ENCODE measurements at regions not wholly inside any gene's neighbourhood (a gene's known extent, or its start where the extent isn't known, plus 50 kb on each side); places are given as distances from the start of the nearest gene placed in this dataset.

DNA sequence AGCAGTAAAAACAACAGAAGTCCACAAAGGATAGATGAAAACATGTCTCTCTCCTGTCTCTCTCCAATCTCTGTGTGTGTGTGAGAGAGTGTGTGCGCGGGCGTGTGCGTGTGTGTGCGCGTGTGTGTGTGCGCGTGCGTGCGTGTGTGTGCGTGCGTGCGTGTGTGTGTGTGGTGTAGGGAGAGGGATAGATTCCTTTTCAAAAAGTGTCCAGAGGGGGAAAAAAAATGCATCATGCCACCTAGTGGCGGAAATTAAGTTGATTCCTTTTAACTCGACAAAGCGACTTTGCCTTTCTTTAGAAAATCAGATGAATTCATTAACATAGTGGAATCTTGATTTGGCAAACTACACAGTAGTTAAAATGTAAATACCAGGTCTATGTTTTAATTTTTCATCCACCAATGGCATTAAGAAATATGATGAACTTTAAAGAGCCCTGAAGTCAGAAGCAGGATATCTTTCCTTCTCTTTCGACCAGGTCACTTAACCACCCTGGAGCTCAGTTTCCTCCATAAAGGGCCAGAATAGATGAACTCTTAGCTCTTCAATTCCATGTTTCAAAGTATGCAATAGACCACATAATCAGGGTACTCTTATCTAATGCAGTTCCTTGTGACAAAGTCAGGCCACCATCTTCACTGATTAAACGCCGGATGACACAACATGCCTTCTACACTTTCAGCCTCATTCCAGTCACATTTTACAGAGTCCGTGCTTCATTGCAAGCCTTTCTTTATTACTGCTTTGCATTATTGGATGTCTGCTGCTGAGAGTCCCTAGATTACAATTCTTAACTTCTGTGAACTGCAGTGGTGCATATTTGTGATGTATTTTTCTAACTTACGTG is 162.8 kb downstream of the FBXO8 start:
- peak; percentile 79 for DNase-seq (ENCODE audit: low read depth)

DNA sequence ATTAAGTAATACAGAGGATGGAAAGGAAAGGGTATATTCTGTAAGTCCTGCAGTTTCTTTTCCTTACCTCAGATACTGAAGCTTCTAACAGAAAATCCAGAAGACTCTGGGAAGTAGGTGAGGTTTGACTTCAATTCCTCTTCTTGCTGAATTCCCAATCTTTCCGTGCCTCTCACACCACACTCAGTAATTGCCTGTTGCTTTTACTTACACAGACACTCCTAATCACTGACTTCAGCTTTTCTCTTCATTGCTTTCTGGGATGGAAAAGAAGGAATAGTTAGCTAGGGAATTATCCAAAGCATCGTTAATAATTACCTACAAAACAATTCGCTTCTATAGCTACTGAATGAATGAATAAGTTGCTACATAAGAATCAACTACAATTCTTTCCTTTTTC is 163.6 kb downstream of the FBXO8 start:
- DNase-seq (ENCODE audit: low read depth): peak; percentile 2

DNA sequence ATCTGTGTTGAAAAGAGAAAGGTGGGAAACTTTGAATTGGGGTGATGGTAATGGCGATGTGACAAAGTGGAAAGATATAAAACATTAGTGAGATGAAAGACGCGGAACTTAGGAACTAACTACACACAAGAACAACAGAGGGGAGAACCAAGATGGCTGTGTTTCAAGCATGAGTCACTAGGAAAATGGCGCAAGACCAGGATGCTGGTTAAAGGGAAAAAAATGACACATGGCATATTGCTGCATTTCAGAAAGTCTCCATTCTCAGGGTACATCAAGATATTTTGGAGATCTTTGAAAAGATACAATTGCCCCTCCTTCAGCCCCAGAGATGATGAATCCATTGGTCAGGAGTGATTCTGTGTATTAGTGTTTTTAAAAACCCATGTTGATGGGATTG is 164.4 kb downstream of the FBXO8 start:
- DNase-seq (ENCODE audit: low read depth): peak; percentile 73

DNA sequence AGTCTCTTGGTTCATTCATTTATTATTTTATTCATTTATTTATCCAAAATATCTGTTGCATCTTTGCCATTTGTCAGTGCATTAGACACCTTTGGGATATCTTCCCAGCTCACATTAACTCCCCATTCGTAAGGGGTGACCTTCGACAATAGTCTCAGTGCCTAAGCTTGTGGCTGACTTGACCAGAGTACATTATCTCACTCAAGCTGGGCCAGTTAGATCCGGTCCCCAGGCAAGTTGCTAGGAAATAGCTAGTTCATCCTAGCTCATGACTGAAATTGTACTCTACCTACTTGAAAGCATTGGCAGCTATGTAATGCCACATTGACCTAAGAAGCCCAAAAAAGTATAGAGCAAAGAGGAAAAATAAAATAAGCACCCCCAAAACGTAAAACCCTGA is 165.3 kb downstream of the FBXO8 start:
- DNase-seq (ENCODE audit: low read depth): no peak

DNA sequence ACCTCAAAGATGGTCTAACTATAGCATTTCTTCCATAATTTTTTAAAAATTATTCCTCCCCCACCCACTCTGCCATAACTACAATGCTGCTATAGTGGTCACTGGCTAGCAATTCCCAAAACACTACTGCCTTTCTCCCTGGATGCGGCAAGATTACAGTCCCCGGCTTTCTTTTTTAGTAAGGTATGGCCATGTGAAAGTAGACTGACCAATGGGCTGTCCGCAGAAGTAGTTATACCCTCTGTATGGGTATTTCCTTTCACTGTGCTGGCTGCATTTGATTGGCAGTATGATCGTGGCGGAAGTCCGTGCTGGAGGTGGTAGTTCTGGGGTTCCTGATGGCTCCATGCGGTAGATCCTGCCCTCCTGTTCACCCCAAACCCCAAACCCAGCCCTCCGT is 166.0 kb downstream of the FBXO8 start:
- no peak for DNase-seq (ENCODE audit: low read depth)

DNA sequence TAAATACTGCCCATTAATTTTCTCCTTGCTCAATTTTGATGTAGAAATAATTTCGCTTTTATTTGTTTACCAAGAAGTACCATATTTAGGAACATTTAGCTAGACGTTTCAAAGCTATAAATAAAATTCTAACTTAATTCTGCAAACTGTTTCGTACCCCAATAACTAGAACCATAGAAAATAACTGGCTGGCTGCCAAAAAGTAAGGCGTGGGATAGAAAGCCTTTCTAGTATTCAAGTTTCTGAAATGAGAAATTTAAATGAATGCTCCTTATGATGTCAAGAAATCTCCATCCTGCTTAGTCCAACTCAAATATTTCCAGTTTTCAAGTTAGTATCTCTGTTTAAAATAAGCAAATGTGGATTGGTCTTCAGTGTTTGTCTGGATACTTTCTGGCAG is 167.4 kb downstream of the FBXO8 start:
- no peak for DNase-seq (ENCODE audit: low read depth)

DNA sequence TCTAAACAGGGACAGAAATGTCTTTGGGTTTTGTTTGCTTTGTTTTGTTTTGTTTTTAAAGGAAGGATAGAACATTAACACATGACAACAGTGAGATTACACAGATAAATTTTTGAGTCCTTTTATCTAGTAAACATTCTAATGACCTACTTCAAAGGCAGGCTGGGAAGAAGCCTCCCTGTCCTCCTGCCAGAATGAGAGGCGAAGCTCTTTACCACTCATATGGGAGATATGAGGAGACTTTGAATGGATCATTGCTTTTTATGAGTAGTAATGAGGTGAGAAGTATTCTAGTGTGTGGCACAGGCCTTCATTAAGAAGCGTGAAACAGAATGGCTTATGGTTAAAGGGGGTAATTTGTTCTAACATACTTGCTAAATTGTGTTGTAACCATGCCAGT is 172.0 kb downstream of the FBXO8 start:
- no peak for DNase-seq (ENCODE audit: low read depth)

DNA sequence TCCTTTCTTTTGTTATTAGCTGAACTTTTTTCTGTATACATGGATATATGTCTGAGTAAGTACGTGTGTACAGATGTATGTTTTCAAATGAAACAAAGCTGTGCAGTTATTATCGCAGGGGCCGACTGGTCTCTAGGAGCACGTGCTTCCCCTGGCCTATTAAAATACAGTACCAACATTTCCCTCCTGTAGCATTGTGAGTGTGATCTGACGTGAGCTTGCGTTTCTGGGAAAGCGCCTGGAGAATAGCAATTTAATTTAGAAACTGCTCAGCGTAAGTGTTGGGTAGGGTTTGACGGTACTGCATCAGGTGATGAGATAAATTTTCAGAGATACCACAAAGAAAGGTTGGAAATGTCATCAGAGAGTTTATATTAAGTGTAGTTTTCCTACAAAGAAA is 173.3 kb downstream of the FBXO8 start:
- no peak for DNase-seq (ENCODE audit: low read depth)

DNA sequence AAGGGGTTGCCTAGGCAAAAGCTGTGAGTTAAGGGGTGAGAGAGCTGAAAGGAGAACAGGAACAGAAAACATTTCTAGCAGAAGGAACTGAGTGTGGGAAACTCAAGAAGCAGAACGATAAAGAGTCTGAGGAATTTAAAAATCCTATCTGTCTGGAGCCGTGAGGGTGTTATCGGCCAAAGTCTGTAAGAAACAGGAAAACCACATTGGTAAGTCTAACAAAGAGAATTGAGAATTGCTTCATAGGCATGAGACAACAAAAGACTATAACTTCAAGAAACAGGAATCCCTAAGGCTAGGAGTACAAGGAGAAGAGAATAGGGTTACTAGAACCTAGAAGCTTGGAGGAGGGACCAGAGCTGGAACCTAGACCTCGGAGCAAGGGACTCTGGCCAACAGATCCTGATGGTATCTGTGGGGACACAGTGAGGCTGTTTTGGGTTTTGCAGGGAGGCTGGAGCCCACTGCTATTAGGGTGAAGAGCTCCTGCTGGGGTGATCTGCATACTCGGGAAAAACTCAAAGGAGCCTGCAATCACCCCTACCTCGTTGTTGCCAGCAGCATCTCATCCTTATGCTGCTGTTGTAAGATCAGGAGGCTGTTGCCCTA is 175.6 kb downstream of the FBXO8 start:
- DNase-seq (ENCODE audit: low read depth): no peak

DNA sequence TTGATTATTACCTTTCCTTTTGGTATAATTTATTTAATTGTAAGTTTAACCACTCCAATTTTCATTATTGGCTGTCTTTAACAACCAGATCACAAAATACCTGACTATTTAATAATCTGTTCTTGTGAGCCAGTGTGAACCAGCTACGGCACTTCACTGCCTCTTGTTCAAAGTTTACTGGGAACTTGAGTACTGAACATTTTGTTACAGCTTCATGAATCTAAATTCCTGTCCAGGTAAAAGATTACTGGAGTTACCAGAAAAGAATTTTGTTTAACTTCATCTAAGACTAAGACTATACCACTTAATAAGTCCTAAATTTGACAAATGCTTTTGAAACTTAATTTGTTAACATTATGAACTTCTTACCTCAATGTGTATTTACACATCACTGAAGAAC is 178.3 kb downstream of the FBXO8 start:
- DNase-seq (ENCODE audit: low read depth): no peak

DNA sequence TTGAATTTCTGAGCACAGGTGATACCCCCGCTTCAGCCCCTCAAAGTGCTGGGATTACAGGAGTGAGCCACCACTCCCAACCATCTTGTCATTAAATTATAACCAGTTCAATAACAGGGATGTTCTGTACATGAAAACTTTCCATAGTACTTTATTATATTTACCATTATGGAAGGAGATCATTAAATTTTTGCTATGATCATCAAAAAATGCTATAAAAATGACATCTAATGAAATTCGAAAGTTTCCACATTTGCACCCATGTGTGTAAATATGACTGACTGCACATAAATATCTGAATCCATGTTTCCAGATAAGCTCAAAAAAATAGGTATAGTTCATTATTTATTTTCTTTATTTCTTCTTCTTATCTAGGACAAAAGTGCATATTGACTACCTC is 182.6 kb downstream of the FBXO8 start:
- no peak for DNase-seq (ENCODE audit: low read depth)

DNA sequence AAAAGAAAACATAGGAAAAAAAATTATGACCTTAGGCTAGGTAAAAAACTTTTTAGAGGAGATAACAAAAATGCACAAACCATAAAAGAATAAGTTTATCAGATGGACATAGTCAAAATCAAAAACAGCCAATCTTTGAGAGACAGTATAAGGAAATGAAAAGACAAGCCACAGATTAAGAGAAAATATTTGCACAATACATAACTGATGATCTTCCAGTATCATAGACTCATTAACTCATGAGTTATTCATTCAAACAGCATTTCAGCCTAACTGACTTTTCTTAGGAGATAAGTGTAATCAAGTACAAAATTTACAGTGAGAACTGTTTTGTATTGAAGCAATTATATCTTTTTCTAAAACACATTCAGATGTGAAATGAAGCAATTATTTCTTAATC is 183.8 kb downstream of the FBXO8 start:
- no peak for DNase-seq (ENCODE audit: low read depth)

DNA sequence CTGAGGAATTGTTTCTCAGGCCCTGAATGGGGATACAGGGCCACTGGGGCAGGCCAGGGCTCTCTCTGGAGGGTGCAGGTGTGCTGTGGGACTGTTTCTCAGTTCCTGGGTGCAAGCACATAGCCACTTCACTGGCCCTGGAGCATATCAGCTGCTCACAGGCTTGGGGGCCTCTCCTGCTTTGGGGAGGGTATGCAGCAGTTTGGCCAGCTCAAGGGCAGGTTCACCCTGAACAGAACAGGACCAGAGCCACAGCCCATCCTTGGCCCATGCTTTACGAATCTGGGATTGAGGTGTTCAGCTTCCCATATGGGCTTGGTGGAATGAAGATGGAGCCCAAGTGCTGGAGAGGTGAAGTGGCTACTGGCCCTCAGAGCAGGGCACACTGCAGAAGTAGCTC is 186.5 kb downstream of the FBXO8 start:
- no peak for DNase-seq (ENCODE audit: low read depth)

DNA sequence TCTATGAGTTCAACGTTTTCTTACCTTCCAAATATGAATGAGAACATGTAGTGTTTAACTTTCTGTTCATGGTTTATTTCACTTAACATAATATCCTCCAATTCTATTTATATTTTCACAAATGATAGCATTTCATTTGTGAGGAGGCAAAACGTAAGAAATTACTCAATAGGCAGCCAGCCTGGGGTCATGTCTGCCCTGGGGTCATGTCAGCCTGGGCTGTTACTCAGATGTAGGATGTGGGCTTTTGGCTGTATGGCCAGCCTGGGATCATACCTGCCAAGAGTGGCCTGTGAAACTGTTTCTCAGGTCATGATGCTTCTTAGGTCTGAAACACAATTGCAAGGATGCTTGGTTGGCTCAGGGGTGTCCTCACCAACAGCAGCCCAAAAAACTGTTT is 187.0 kb downstream of the FBXO8 start:
- DNase-seq (ENCODE audit: low read depth): no peak

DNA sequence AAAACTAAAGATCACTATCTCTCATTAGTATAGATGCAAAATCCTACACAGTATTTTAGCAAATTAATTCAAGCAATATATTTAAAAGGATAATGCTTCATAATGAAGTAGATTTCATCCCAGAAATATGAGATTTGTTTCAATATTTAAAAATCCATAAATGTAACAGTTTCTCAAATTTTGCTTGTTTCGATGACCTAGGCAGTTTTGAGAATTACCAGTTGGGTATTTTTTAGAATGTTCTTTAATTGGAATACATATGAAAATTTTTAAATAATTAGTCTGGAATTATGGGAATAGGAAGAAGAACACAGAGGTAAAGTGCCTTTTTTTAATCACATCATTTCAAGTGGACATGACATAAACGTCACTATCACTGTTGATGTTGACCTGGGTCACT is 192.3 kb downstream of the FBXO8 start:
- no peak for DNase-seq (ENCODE audit: low read depth)

DNA sequence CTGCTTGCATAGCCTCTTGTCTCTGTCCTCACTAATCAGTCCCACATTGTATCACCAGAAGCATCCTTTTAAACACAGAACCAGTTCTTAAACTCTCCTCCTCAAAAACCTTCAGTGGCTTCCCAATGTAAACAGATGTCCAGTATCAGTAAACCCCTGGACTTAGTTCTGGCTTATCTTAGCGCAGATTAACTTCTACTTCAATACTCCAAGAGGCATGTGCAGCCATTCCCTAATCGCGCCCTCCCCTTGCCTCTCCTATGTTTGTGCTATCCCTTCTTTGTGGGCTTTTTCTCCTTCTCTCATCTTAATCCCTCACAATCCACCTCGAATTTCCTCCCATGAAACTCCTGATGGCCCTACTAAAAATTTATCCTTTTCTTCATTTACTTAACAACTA is 193.8 kb downstream of the FBXO8 start:
- DNase-seq (ENCODE audit: low read depth): no peak

DNA sequence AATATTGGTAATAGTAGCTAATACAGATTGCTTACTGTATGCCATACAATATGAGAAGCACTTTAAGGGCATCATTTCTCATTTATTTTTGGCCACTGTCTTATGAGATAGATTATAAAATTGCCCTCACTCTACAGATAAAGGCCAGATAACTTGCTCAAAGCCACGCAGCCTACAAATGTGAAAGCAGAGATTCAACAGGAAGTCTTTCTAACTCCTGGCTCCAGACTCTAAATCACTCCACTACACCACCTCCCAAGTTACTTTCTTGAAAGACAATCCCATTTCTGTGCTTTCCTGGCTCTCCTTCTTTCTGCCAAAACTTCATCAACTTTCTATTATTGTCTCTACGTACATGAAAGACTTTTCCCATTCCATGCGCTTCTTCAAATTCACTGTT is 194.7 kb downstream of the FBXO8 start:
- DNase-seq (ENCODE audit: low read depth): no peak

DNA sequence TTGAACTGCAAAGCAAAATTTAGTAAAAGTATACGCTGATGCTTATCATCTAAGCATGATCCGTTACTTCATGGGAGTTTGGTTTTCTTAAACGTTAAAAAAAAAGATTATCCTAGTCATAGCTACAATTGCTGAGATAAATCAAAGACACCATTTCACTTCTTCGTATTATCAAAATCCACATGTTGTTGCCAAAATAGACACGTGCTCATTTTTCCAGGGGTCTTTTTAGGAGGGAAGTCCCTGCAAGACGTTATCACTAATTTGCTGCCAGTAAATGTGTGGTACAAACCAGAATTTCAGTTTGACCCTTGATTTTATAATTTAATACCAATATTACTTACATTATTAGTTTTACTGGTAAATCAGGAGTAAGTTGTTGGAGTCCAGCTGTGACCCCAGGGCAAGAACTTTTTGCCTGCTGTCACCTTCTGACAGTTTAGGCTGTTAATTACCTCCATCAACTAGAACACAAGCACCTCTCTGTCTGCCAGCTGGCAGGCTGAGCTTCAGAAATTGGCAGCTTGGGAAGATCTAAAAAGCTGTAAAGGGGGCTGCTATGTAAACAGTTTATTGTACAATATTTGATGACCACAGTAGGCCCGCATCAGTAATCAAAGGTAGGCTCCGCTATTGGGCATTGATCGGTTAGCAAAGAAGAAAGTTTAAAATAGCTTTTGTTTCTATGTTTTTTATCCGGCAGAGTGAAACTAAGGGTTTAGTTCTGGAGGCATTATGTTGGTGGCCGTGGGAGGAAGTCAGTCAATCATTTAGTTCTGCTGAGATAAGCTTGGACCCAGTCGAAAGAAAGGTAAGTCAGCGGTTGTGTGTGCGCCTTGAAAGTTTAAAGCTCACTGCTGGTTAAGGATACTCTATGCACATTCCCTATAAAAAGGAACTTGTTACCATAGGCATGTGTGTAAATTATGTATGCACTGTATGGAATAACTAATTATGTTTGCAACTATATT is 196.4 kb downstream of the FBXO8 start:
- DNase-seq (ENCODE audit: low read depth): no peak

DNA sequence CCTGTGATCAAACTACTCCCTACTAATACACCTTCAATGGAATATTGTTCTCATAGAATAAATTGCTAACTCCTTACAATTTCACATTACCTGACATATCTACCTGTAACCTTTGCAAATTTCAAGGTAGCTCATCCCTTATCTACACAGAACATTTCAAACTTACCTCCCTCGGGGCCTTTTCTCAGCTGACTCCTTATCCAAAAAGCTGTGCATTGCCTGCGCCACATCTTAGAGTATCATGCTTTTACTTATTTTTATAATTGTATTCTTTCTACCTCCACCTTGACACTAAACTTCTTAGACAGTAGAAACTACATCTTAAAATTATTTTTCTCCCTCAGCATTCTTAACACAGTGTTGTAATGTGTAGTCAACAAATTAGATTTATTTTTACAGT is 198.5 kb downstream of the FBXO8 start:
- no peak for DNase-seq (ENCODE audit: low read depth)

DNA sequence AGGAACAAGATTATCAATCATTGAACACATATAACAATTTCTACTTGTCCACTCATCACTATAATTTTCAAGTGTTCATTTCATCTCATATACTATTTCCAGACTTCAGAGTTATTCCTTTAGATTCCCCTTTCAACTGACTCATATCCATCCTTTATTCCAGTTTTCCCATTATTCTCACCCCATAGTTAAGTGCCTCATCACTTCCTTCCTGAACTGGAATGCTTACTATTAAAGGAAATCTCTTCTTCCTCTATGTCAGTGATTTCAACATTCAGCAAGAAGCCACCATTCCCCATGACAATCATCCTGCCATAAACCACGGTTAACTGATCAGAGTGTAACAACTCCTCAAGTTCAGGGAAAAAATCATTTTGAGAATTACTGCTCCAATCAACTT is 198.9 kb downstream of the FBXO8 start:
- DNase-seq (ENCODE audit: low read depth): no peak

DNA sequence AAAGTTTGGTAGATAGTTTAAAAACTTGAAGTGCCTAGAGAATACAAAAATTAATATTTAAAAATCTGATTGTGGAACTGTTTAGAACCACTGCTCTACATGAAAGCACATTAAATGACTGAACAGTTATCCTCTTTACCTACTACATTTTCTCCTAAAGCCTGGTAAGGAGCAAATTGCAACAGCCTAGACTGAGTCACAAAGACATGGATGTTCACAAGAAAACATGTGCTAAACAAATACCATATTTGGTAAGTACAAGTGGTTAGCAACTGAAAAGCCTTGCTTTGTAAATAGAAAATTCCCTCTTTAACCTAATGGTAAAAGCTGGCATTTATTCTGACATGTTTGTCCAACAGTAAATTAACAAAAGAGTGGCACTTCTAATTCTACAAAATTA is 203.1 kb downstream of the FBXO8 start:
- no peak for DNase-seq (ENCODE audit: low read depth)

DNA sequence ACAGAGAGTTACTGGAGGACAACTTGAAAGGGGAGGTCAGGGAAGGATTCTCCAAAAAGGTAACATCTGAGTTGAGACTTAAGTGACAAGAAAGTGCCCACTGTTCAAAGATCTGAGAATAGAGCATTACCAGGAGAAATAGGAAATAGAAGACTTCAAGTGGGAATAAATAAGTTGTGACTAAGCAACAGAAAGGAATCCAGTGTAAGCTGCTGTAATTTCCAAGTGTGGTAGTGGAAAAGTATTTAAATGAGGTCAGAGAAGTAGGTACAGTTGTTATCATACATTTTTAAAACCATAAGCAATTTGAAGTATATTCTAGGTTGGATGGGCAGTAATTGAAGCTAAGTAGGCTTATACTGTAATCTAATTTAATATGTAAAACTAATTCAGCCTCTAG is 211.9 kb downstream of the FBXO8 start:
- DNase-seq (ENCODE audit: low read depth): no peak

Measured in RPMI7951 (cell line).